CD4-positive, alpha-beta T cell treated with Interleukin-1 beta for 1 hour (primary cell): ENCODE measurements at regions not wholly inside any gene's neighbourhood (a gene's known extent, or its start where the extent isn't known, plus 50 kb on each side); places are given as distances from the start of the nearest gene placed in this dataset.

Experiments used
- DNase-seq, 2 donors: peaks; one replicate each; pipeline ENCODE4 v3.0.0-alpha.2; 2020 to 2022

- DNase-seq: no peak
Measured at GRCh38 chr15:88312941-88313579, 56.5 kb upstream of the NTRK3 start.

DNA sequence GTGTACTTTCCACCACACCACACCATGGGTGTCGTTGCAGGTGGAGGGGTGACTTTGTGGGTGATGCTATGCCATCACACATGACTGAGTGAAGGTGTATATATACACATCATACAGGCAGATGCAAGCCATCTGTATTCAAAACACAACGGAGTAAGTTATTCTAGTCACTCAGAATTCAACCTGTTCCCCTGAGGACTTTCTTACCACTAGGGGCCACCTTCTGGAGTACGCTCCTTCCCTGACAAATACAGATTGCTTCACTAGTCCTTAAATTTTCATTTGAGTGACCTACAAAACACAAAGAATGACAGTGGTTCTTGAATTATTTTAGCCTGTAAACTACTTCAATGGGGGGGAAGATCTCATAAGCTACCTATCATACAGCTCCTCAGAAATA, 52.8 kb upstream of the NTRK3 start:
- DNase-seq: no peak

DNA sequence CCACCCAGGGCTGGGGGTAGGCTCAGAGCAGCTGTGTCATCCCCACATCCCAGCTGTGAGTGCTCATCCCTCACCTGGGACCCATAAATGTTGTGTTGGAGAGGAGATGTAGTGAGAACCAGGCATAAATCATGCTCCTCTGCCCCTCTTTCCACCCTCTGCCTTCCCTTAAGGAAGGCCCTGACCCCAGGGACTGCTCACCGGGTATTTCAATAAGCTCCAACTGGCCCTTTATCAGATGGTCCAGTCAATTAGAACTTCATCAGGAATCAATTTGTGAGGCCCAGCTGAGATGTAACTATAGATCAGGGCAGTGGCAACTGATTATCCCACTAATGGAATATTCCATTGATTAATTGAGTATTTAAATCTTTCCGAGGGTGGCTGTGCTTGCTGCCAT, 50.8 kb upstream of the NTRK3 start:
- no peak for DNase-seq
